Esophagus muscularis mucosa (tissue), 4 donors: ENCODE measurements at regions not wholly inside any gene's neighbourhood (a gene's known extent, or its start where the extent isn't known, plus 50 kb on each side); places are given as distances from the start of the nearest gene placed in this dataset.

Source experiments
- DNase-seq: peaks from one replicate; pipeline ENCODE4 v3.0.0-alpha.2; 2017; ENCODE audit errors: extremely low spot score
- H3K27ac ChIP-seq, 4 donors: fragments of 200-600 bp; sonication (generic); replicated peaks in 1 of 4; 1 replicate in 3 of 4; 2 replicates in 1 of 4; pipeline ENCODE4 v1.5.1; 2016 to 2019; ENCODE audit warnings: mild to moderate bottlenecking in 1 of 4
- H3K27me3 ChIP-seq, 4 donors: fragments of 200-600 bp; sonication (generic); one replicate each; pipeline versions ENCODE4 v1.5.1 to v1.6.0; 2016 to 2019
- H3K36me3 ChIP-seq, 4 donors: fragments of 200-600 bp; sonication (generic); one replicate each; pipeline ENCODE4 v1.5.1; 2016 to 2019
- H3K4me1 ChIP-seq, 4 donors: fragments of 200-600 bp; sonication (generic); one replicate each; pipeline ENCODE4 v1.5.1; 2016 to 2019
- H3K4me3 ChIP-seq, 4 donors: fragments of 200-600 bp; sonication (generic); 1 replicate in 2 of 4; 2 replicates in 2 of 4; pipeline ENCODE4 v1.5.1; 2016 to 2019; ENCODE audit warnings: mild to moderate bottlenecking in 4 of 4, moderate library complexity in 1 of 4
- H3K9me3 ChIP-seq, 4 donors: fragments of 200-600 bp; sonication (generic); 1 replicate in 3 of 4; 2 replicates in 1 of 4; pipeline ENCODE4 v1.5.1; 2016 to 2019
- CTCF ChIP-seq, 3 experiments: fragments of 200-600 bp in 2 of 3; fragments of 450-650 bp in 1 of 3; sonication (generic) in 2 of 3; IDR thresholded peaks; one replicate each; pipeline ENCODE4 v1.5.1; 2017 to 2019; ENCODE audit warnings: antibody characterized with exemption in 3 of 3, mild to moderate bottlenecking in 2 of 3, moderate library complexity in 1 of 3
- EP300 ChIP-seq: sonication (generic); formaldehyde crosslinking; IDR thresholded peaks from one replicate; pipeline ENCODE4 v1.6.1; 2017; ENCODE audit warnings: antibody characterized with exemption
- POLR2A ChIP-seq: fragments of 450-650 bp; IDR thresholded peaks from one replicate; pipeline ENCODE4 v1.6.1; 2017; ENCODE audit warnings: antibody characterized with exemption, moderate library complexity, mild to moderate bottlenecking, low read depth
- POLR2AphosphoS5 ChIP-seq, 2 donors: sonication (generic); formaldehyde crosslinking; IDR thresholded peaks; one replicate each; pipeline ENCODE4 v1.6.1; 2017; ENCODE audit warnings: antibody characterized with exemption in 2 of 2
- WGBS: methylation state at CpG from one replicate; pipeline ENCODE4 v1.1.5; 2018; 5-methylcytosine and 5-hydroxymethylcytosine counted together
- intact Hi-C: fragments of 100-400 bp; cut with DNase I; formaldehyde crosslinking; loops from one replicate; pipeline ENCODE4 v1.15.1; 2023

GRCh38 chrX:42070866-42071265, 147.5 kb upstream of the CASK start:
- intact Hi-C loops: no loop called here
- no peak overlapping the region for H3K27ac ChIP-seq
- H3K4me3 ChIP-seq: no peak overlapping the region
- TF ChIP-seq CTCF (IDR thresholded peaks at IDR 0.05) (no peak), EP300 (no peak), POLR2AphosphoS5 (IDR thresholded peaks at IDR 0.05) (no peak), POLR2A (no peak)
- H3K4me1 ChIP-seq: peaks cover 0 to 8% (median 0%) of the 10 kb centered on the region in 4 donors
- no peak for DNase-seq
- H3K9me3 ChIP-seq: no peaks in the 10 kb centered on the region
- no peaks in the 10 kb centered on the region for H3K36me3 ChIP-seq
- H3K27me3 ChIP-seq: no peaks in the 10 kb centered on the region

GRCh38 chrX:42054256-42054655, 130.9 kb upstream of the CASK start:
- WGBS: 68% methylated on average over 1 of the region's 1 CpG
- H3K4me1 ChIP-seq: no peaks in the 10 kb centered on the region
- no peak overlapping the region for H3K27ac ChIP-seq
- H3K4me3 ChIP-seq: no peak overlapping the region
- H3K9me3 ChIP-seq: no peaks in the 10 kb centered on the region
- intact Hi-C loops: no loop called here
- no peak for DNase-seq
- no peaks in the 10 kb centered on the region for H3K36me3 ChIP-seq
- TF ChIP-seq EP300 (no peak), CTCF (IDR thresholded peaks at IDR 0.05) (no peak), POLR2AphosphoS5 (IDR thresholded peaks at IDR 0.05) (no peak), POLR2A (no peak)
- no peaks in the 10 kb centered on the region for H3K27me3 ChIP-seq

DNA sequence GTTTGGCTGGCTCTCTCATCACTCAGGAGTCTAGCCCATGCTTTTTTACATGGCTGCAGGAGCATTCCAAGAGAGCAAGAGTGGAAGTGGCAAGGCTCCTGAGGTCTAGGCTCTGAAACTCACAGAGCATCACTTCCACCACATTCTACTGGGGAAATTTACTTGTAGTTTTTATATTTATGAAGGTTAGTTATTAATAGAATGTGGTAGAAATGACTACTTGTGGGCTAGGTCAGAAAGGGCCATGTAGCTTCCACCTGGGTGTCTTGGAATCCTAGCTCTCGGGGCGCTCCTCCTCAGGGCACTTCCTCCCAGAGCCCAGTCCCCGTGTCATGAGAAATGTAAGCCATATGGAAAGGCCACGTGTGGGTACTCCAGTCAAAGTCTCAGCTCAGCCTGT, 127.0 kb upstream of the CASK start:
- DNase-seq: no peak
- H3K4me3 ChIP-seq: no peak overlapping the region
- intact Hi-C loops: no loop called here
- H3K27ac ChIP-seq: no peak overlapping the region
- no peaks in the 10 kb centered on the region for H3K9me3 ChIP-seq
- H3K36me3 ChIP-seq: no peaks in the 10 kb centered on the region
- WGBS: 54% methylated on average over 4 of the region's 4 CpGs
- TF ChIP-seq POLR2AphosphoS5 (IDR thresholded peaks at IDR 0.05) (no peak), POLR2A (no peak), CTCF (IDR thresholded peaks at IDR 0.05) (no peak)
- H3K4me1 ChIP-seq: no peaks in the 10 kb centered on the region
- no peaks in the 10 kb centered on the region for H3K27me3 ChIP-seq

DNA sequence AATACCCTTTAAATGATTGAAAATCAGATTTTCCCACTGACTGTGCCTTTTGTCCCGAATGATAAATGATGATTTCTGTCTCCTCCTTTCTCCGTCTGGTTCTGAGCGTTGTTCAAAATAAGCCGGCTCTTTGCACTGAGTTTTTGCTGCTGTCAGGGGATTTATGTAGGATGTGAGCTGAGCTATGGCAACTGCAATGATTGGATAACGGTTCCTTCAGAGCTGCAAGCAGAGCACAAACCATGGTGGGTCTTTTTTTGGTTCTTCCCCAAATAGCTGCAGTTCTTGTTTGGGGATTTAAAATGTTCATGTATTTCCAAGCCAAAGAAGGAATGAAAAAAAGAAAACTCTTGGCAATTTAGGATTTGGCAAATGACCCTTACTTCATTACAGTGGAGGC, 124.5 kb upstream of the CASK start:
- no peak overlapping the region for H3K27ac ChIP-seq
- H3K4me1 ChIP-seq: no peaks in the 10 kb centered on the region
- no peaks in the 10 kb centered on the region for H3K27me3 ChIP-seq
- WGBS: 72% methylated on average over 5 of the region's 5 CpGs
- intact Hi-C loops: no loop called here
- H3K4me3 ChIP-seq: no peak overlapping the region
- TF ChIP-seq POLR2A (no peak), EP300 (no peak), POLR2AphosphoS5 (IDR thresholded peaks at IDR 0.05) (no peak), CTCF (IDR thresholded peaks at IDR 0.05) (no peak)
- no peaks in the 10 kb centered on the region for H3K9me3 ChIP-seq
- no peak for DNase-seq
- H3K36me3 ChIP-seq: no peaks in the 10 kb centered on the region

- 76% methylated on average over 2 of the region's 2 CpGs for WGBS
- Histone ChIP-seq H3K27me3 (peaks cover 0 to 4% (median 0%) of the 10 kb centered on the region in 4 donors), H3K4me3 (no peak overlapping the region), H3K27ac (no peak overlapping the region), H3K4me1 (no peaks in the 10 kb centered on the region), H3K9me3 (peaks cover 0 to 4% (median 0%) of the 10 kb centered on the region in 4 donors), H3K36me3 (no peaks in the 10 kb centered on the region)
- intact Hi-C loops: no loop called here
- no peak for DNase-seq
- TF ChIP-seq EP300 (no peak), POLR2A (no peak), POLR2AphosphoS5 (IDR thresholded peaks at IDR 0.05) (no peak), CTCF (IDR thresholded peaks at IDR 0.05) (no peak)
Measured at GRCh38 chrX:42028109-42028508, 104.8 kb upstream of the CASK start.
